GM18861 (cell line): ENCODE measurements at regions not wholly inside any gene's neighbourhood (a gene's known extent, or its start where the extent isn't known, plus 50 kb on each side); places are given as distances from the start of the nearest gene placed in this dataset.
"Not testable (repeated sequence)": the region's sequence is repeated elsewhere in the genome, so short reads cannot be mapped to it uniquely, and the experiment has no call there.

Source experiments
- ATAC-seq: cut with Tn5 transposase; IDR thresholded peaks from one replicate; pipeline ENCODE4 v1.9.1; 2021; ENCODE audit not compliant: unreplicated experiment

DNA sequence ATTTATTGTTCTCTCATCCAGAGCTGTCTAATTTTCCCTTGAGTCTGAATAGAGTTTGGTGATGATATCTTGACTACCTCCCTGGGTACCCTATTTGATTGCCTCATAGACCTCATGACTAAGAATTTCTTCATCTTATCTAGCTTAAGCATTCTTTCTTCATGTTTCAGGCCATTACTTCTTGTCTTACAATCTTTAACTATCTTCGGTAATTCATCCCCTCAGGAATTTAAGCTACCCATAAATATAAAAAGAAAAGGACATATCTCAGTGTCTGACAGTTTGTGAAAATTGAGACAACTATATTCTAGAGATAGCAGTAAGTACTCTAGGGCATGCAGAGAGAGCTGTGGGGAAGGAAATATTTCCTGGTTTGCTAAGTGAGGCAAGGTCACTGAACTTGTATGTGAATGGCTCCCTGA lies 466.1 kb upstream of the GRID2 start:
- no peak for ATAC-seq

DNA sequence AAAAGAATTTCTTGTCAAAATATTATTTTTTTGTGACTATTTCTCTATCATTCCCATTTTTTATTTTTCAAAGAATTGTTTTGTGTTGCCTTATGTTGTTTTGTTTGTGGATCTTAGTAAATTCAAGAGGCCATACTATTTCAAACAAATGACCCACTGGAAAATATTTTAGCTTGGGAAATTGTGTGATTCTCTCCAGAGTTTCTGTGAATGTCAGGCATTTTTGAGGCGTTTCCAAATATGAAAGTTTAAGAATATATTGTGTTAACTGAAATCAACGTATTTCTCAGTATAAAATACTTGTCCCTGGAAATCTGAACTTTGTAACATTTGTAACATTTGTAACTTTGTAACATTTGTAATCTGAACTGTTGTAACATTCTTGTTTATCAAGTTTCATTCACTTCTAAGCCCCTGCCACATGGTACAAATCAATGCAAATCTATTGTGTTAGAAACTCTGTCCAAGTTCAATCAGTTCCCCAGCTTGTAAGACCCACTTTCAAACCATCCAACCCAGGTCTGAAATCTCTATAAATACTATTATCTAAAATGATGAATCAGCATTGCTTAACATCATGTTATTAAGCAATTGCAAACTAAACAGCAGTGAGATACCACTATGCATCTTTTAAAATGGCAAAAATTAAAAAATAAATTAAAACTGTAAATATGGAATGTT lies 465.4 kb upstream of the GRID2 start:
- ATAC-seq, result no peak

DNA sequence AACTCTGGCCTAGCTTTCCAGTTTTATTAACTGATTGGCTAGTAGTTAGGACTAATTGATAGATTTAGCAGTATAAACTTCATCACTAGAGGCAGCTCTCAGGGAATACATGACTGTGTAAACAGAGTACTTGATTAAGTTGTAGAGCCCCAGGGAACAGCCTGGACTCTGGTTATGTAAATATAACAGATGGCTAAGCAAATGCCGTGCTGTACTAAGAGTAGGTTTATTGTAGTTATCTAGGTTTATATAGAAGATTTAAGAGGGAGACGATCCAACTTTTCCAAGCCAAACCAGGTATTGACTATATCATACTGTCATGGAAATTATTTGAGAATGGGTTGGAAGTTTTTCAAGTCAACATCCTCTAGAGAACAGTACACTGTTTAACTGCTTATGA lies 463.4 kb upstream of the GRID2 start:
- ATAC-seq, result no peak

DNA sequence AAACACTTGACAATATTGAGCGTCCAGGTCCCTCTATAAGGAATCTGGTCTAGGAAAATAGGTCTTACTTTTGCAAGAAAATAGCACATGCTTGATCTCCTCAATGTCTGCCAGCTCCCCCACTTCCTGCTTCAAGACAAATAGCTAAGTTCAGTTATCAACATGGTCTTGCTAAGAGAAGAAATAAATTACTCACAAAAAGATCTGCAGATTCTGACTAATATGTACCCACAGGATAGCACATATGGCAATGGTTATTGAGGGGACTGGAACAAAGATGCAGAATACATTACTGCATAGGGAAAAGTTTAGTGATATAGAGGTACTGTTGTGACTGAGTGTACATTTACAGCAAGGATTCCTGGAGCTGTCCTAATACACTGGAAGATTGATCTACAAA lies 457.5 kb upstream of the GRID2 start:
- no peak for ATAC-seq

DNA sequence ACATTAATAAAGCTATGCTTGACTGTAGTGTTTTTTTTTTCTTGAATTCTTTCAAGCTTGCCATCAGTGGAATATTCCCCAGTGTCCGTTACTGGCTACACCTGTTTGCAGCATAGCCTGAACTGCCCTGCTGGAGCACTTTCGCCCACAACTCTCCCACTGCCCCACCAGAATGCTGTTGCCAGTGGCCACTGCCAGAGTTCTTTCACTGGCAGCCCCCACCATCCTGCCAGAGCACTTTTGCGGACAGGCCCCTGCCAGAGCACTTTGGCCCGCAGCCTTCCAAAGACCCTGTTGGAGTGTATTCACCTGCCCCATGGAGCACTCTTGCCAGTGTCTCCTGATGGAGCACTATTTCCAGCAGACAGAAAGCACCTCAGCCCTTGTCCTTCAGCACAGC lies 452.3 kb upstream of the GRID2 start:
- no peak for ATAC-seq

GRCh38 chr4:91887926-91888325 lies 415.8 kb upstream of the GRID2 start:
- ATAC-seq, result no peak

DNA sequence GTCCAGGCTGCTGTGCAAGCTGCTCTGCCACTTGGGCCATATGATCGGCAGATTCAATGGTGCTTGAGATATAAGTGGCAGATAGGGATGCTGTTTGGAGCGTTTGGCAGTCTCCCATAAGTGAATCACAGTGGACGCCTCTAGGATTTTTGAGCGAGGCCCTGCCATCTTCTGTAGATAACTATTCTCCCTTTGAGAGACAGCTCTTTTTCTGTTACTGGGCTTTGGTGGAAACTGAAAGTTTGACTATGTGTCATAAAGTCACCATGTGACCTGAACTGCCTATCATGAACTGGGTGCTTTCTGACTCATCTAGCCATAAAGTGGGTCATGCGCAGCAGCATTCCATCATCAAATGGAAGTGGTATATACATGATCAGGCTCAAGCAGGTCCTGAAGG lies 412.5 kb upstream of the GRID2 start:
- not testable (repeated sequence) for ATAC-seq

GRCh38 chr4:91894006-91894405 lies 409.8 kb upstream of the GRID2 start:
- no peak for ATAC-seq

DNA sequence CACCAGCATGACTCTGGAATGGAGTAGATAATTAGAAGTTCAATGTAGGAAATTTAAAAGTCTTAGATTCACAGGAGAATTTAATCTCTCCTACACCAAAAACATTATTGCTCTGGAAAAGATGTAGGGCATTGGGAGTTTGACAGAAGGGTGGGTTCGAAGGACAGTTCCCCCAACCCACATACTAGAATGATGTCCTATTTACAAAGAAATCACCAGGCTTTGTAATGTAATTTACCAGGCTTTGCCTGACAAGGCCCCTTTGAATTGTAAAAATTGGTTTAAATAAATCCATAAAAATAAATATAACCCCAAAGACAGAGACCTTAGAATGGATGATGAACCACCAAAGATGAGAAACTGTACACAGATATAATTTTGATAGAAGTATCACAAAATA lies 399.2 kb upstream of the GRID2 start:
- ATAC-seq, result no peak

GRCh38 chr4:91909963-91910362 lies 393.8 kb upstream of the GRID2 start:
- no peak for ATAC-seq

GRCh38 chr4:91914176-91914804 lies 389.5 kb upstream of the GRID2 start:
- ATAC-seq, result no peak

- ATAC-seq, result no peak
Observed at GRCh38 chr4:91916219-91916618, 387.5 kb upstream of the GRID2 start.

- ATAC-seq, result no peak
Observed at GRCh38 chr4:91924625-91925024, 379.1 kb upstream of the GRID2 start.

DNA sequence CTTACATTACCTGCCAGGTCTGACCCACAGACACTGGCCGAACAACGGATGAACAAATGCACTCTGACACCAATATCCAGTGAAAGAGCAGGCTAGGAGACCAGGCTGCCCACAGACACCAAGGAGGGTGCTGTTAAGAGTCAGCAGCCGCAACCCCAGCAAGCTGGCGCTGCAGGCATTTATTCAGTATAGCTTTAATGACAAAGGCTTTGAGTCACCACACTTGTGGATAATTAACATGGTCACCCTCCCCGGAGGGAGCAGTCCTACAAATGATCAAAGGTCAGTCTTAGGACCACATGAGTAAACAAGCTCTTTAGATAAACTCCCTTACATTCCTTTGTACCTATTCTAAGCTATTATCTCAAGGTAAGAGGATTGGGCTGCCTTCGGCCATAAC lies 368.5 kb upstream of the GRID2 start:
- ATAC-seq, result no peak

GRCh38 chr4:91936311-91936710 lies 367.5 kb upstream of the GRID2 start:
- no peak for ATAC-seq

DNA sequence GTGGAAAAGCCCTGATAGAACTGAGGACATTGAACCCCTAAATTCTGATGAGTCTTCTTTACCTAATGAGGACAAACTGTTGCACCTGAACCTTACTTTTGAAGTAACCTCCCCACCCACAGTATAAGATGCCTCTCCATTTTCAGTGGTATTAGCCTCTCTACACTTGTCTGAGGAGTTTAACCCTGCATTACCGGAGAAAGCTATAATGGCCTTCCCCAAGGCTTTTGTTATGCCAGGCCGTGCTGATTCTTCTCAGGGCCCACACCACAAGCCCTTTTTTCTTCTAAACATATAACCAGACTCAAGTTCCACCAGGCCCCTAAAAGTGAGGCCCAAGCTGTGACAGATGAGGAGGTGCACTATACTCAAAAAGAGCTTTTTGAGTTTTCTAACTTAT lies 345.8 kb upstream of the GRID2 start:
- no peak for ATAC-seq

GRCh38 chr4:91958596-91958995 lies 345.2 kb upstream of the GRID2 start:
- no peak for ATAC-seq

DNA sequence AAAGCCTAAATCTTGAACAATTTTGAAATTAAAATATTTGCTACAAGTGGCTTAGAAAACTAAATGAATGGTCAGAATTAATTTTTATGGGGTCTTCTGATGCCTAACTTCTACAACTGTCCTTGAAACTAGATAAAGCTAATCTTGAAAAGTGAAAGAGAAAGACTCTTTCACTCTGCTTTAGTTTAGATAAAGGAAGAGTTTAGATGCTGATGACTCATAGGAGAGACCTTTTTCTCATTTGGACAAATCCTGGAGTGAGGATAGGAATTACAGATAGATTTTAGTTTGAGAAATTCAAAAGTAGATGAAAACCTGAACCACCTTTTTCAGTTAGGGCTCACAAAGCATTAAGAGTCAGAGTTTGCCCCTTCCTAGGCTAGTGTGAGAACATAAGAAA lies 342.3 kb upstream of the GRID2 start:
- no peak for ATAC-seq

- no peak for ATAC-seq
Observed at GRCh38 chr4:91963486-91963885, 340.3 kb upstream of the GRID2 start.

DNA sequence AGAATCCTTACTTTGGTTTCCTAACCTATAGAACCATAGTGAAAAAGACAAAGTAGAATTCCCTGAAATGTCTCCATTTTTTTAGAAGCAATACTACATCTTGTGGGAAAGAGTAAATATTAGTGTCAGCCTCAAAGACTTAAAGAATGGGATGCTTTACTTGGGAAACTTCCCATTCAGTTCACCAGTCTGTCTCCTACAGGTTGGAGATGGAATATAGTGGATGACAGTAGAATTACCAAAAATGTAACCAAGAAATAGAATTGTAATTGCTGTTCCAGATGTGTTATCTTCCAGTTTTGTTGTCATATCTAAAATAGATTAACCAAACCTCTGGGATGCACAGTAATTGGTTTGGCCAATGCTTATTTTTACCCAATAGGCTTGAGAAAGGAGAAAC lies 338.6 kb upstream of the GRID2 start:
- no peak for ATAC-seq

- no peak for ATAC-seq
Observed at GRCh38 chr4:91973479-91974153, 330.1 kb upstream of the GRID2 start.

DNA sequence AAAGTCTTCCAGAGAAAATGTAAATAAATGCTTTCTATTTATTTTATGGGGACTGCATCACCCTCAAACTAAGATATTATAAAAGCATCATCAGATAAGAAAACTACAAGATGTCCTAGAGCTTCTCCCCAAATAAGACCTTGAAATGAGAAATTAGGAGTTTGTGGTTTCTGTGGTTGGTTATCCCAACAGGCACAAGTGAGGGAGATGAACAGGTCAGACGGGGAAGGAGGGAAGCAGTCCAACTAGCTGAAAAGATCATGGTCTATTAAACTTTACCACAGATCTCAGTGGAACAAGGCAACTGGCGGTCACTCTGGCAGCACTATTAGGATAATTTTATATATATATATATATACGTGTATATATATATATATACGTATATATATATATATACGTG lies 319.3 kb upstream of the GRID2 start:
- ATAC-seq, result no peak
